ENCODE measurements at regions not wholly inside any gene's neighbourhood (a gene's known extent, or its start where the extent isn't known, plus 50 kb on each side); places are given as distances from the start of the nearest gene placed in this dataset.

DNA sequence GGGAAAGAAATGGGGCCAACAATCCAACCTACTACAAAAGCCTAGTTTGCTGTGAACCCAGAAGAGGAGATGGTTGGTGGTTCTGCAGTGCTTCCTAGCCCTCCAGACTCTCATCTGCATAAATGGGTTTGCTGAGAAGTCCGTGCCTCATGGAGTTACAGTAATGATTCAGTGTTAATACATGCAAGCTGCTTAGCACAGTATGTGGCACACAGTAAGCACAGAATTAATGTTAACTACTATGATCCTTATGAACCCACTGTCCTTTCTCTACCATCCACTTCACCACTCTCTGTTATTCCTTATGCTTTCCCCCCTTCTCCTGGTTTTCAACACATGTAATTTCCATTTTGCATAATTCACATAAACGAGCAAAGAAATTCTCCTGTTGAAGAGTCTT, 100.0 kb downstream of the ACTBL2 start:
- Histone ChIP-seq H3K36me3 (ENCODE audit: low read depth) (no peaks in the 10 kb centered on the region), H2AFZ (peak overlapping the region; percentile 56; the same call in 1 of the 2 replicates), H3K4me1 (ENCODE audit: insufficient read depth) (peaks cover 15% of the 10 kb centered on the region), H3K4me3 (peak overlapping the region; percentile 60; the same call in 1 of the 2 replicates), H3K9me3 (ENCODE audit: low read depth) (no peaks in the 10 kb centered on the region), H3K9ac (peak overlapping the region; percentile 70), H3K4me2 (ENCODE audit: unreplicated experiment) (peak overlapping the region; percentile 74), H3K9me2 (ENCODE audit: insufficient read depth) (no peaks in the 10 kb centered on the region), H3K27ac (peak overlapping the region; percentile 94), H3K79me2 (ENCODE audit: insufficient read depth) (no peaks in the 10 kb centered on the region), H3K27me3 (replicated peaks; ENCODE audit: insufficient read depth) (no peaks in the 10 kb centered on the region), H3F3A (ENCODE audit: insufficient read depth) (peaks cover 17% of the 10 kb centered on the region), H4K20me1 (ENCODE audit: insufficient read depth) (no peaks in the 10 kb centered on the region)
- TF ChIP-seq EZH2phosphoT487 (IDR thresholded peaks at IDR 0.05; ENCODE audit: insufficient read depth, low read depth), result no peak
- TF ChIP-seq EZH2 (IDR thresholded peaks at IDR 0.05; ENCODE audit: insufficient read depth, poor library complexity, severe bottlenecking), result no peak
- WGBS, 2 experiments (ENCODE audit: low coverage in 1 of 2, low lambda C conversion rate in 2 of 2, missing lambda C conversion rate in 2 of 2), result 69 to 71% methylated on average over 2 of the region's 2 CpGs
- DNase-seq, result peak; percentile 15
- in situ Hi-C loops (cut with MboI), result no loop called here

DNA sequence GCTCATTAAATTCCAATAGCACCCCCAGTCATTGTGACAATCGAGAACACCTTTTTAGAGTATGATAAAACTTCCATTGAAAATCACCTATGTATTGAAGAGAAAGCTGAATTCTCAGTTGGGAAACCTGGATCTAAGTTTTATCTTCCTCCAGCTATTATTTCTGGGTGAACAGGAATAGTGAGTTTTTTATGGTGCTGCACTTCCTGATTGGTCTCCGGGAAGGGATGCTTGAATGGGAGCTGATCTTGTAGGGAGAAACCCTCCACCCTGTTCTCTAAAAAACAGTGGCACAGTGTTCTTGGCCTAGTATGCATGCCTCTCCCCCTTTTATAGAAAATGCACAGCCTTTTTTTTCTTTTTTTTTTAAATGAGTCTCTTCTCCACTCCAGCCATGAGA, 112.2 kb downstream of the ACTBL2 start:
- Histone ChIP-seq H3K9me3 (ENCODE audit: low read depth) (no peaks in the 10 kb centered on the region), H3K36me3 (ENCODE audit: low read depth) (no peaks in the 10 kb centered on the region), H4K20me1 (ENCODE audit: insufficient read depth) (no peaks in the 10 kb centered on the region), H3F3A (ENCODE audit: insufficient read depth) (peaks cover 23% of the 10 kb centered on the region), H3K4me2 (ENCODE audit: unreplicated experiment) (no peak overlapping the region), H3K79me2 (ENCODE audit: insufficient read depth) (no peaks in the 10 kb centered on the region), H3K9ac (no peak overlapping the region), H2AFZ (no peak overlapping the region), H3K9me2 (ENCODE audit: insufficient read depth) (no peaks in the 10 kb centered on the region), H3K4me1 (ENCODE audit: insufficient read depth) (peaks cover 27% of the 10 kb centered on the region), H3K27ac (no peak overlapping the region), H3K4me3 (no peak overlapping the region), H3K27me3 (replicated peaks; ENCODE audit: insufficient read depth) (no peaks in the 10 kb centered on the region)
- no peak for DNase-seq
- TF ChIP-seq EZH2phosphoT487 (IDR thresholded peaks at IDR 0.05; ENCODE audit: insufficient read depth, low read depth) (no peak), EZH2 (IDR thresholded peaks at IDR 0.05; ENCODE audit: insufficient read depth, poor library complexity, severe bottlenecking) (no peak)
- in situ Hi-C loops (cut with MboI), result no loop called here
- 89 to 96% methylated on average over 2 of the region's 2 CpGs for WGBS, 2 experiments (ENCODE audit: low coverage in 1 of 2, low lambda C conversion rate in 2 of 2, missing lambda C conversion rate in 2 of 2)

DNA sequence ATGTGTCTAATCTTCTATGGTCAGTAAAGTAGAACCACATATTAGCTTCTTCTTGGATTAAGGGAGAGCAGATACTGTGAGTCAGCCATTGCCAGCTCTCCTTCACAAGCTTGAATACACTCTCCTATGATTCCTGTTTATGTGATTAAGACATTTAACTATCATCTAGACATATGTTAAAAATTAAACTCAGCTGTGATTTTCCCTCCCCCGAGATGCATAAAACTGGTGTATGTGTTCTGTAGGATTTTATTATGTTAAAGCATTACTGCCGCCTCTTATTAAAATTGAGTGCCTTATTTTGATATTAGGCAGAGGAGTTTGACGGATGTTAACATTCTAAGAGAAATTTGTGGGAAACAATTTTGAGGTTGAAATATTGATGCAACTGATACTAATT, 114.6 kb downstream of the ACTBL2 start:
- in situ Hi-C loops (cut with MboI), result no loop called here
- peak; percentile 65 for DNase-seq
- 0 out of 2 replicates have a peak overlapping the region, but pooled peaks have one; percentile 30 for H2AFZ ChIP-seq
- H3K9ac ChIP-seq, result no peak overlapping the region
- 68 to 75% methylated on average over 3 of the region's 3 CpGs for WGBS, 2 experiments (ENCODE audit: low coverage in 1 of 2, low lambda C conversion rate in 2 of 2, missing lambda C conversion rate in 2 of 2)
- H4K20me1 ChIP-seq (ENCODE audit: insufficient read depth), result no peaks in the 10 kb centered on the region
- peaks cover 23% of the 10 kb centered on the region for H3F3A ChIP-seq (ENCODE audit: insufficient read depth)
- H3K27me3 ChIP-seq (replicated peaks; ENCODE audit: insufficient read depth), result no peaks in the 10 kb centered on the region
- H3K4me2 ChIP-seq (ENCODE audit: unreplicated experiment), result peak overlapping the region; percentile 39
- H3K9me2 ChIP-seq (ENCODE audit: insufficient read depth), result no peaks in the 10 kb centered on the region
- H3K79me2 ChIP-seq (ENCODE audit: insufficient read depth), result no peaks in the 10 kb centered on the region
- no peaks in the 10 kb centered on the region for H3K36me3 ChIP-seq (ENCODE audit: low read depth)
- peaks cover 34% of the 10 kb centered on the region for H3K4me1 ChIP-seq (ENCODE audit: insufficient read depth)
- TF ChIP-seq EZH2phosphoT487 (IDR thresholded peaks at IDR 0.05; ENCODE audit: insufficient read depth, low read depth) (no peak), EZH2 (IDR thresholded peaks at IDR 0.05; ENCODE audit: insufficient read depth, poor library complexity, severe bottlenecking) (no peak)
- peak overlapping the region; percentile 37 for H3K27ac ChIP-seq
- H3K4me3 ChIP-seq, result no peak overlapping the region
- no peaks in the 10 kb centered on the region for H3K9me3 ChIP-seq (ENCODE audit: low read depth)

DNA sequence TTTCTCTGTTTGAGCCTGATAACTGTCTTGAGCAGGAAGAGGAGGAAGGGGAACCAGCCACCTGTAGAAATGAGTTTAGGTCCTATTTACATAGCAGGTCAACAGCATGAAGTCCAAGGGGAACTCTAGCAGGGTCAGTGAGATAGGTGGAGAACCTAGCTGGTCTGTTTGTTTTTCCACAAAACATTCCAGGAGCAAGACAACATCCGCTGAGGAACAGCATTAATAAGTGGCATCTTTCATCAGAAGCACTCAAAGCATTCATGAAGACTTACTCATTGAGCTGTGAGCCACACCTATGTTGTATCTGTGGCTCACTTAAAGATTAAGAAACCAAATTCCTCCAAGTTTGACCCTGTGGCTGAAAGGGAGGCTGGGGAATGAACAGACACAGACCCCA, 115.9 kb downstream of the ACTBL2 start:
- Histone ChIP-seq H2AFZ (no peak overlapping the region), H3K79me2 (ENCODE audit: insufficient read depth) (no peaks in the 10 kb centered on the region), H4K20me1 (ENCODE audit: insufficient read depth) (no peaks in the 10 kb centered on the region), H3K27ac (no peak overlapping the region), H3K27me3 (replicated peaks; ENCODE audit: insufficient read depth) (no peaks in the 10 kb centered on the region), H3F3A (ENCODE audit: insufficient read depth) (peaks cover 23% of the 10 kb centered on the region), H3K4me3 (no peak overlapping the region), H3K9me2 (ENCODE audit: insufficient read depth) (no peaks in the 10 kb centered on the region), H3K4me2 (ENCODE audit: unreplicated experiment) (peak overlapping the region; percentile 45), H3K9me3 (ENCODE audit: low read depth) (no peaks in the 10 kb centered on the region), H3K9ac (no peak overlapping the region), H3K4me1 (ENCODE audit: insufficient read depth) (peaks cover 34% of the 10 kb centered on the region), H3K36me3 (ENCODE audit: low read depth) (no peaks in the 10 kb centered on the region)
- 0 to 19% methylated on average over 1 of the region's 1 CpG for WGBS, 2 experiments (ENCODE audit: low coverage in 1 of 2, low lambda C conversion rate in 2 of 2, missing lambda C conversion rate in 2 of 2)
- DNase-seq, result peak; percentile 64
- TF ChIP-seq EZH2phosphoT487 (IDR thresholded peaks at IDR 0.05; ENCODE audit: insufficient read depth, low read depth) (no peak), EZH2 (IDR thresholded peaks at IDR 0.05; ENCODE audit: insufficient read depth, poor library complexity, severe bottlenecking) (no peak)
- in situ Hi-C loops (cut with MboI), result no loop called here

GRCh38 chr5:57362951-57363350, 119.7 kb downstream of the ACTBL2 start:
- no peak overlapping the region for H2AFZ ChIP-seq
- DNase-seq, result no peak
- no peaks in the 10 kb centered on the region for H3K27me3 ChIP-seq (replicated peaks; ENCODE audit: insufficient read depth)
- peaks cover 24% of the 10 kb centered on the region for H3F3A ChIP-seq (ENCODE audit: insufficient read depth)
- in situ Hi-C loops (cut with MboI), result no loop called here
- 52 to 62% methylated on average over 5 of the region's 5 CpGs for WGBS, 2 experiments (ENCODE audit: low coverage in 1 of 2, low lambda C conversion rate in 2 of 2, missing lambda C conversion rate in 2 of 2)
- peaks cover 39% of the 10 kb centered on the region for H3K4me1 ChIP-seq (ENCODE audit: insufficient read depth)
- H3K9me2 ChIP-seq (ENCODE audit: insufficient read depth), result no peaks in the 10 kb centered on the region
- no peak for TF ChIP-seq EZH2 (IDR thresholded peaks at IDR 0.05; ENCODE audit: insufficient read depth, poor library complexity, severe bottlenecking)
- no peak for TF ChIP-seq EZH2phosphoT487 (IDR thresholded peaks at IDR 0.05; ENCODE audit: insufficient read depth, low read depth)
- no peaks in the 10 kb centered on the region for H3K79me2 ChIP-seq (ENCODE audit: insufficient read depth)
- no peak overlapping the region for H3K9ac ChIP-seq
- H4K20me1 ChIP-seq (ENCODE audit: insufficient read depth), result no peaks in the 10 kb centered on the region
- H3K36me3 ChIP-seq (ENCODE audit: low read depth), result no peaks in the 10 kb centered on the region
- H3K9me3 ChIP-seq (ENCODE audit: low read depth), result no peaks in the 10 kb centered on the region
- H3K4me3 ChIP-seq, result no peak overlapping the region
- no peak overlapping the region for H3K4me2 ChIP-seq (ENCODE audit: unreplicated experiment)
- H3K27ac ChIP-seq, result no peak overlapping the region

Measured in GM23248 (cell line).